SJCRH30 (cell line): ENCODE measurements at regions not wholly inside any gene's neighbourhood (a gene's known extent, or its start where the extent isn't known, plus 50 kb on each side); places are given as distances from the start of the nearest gene placed in this dataset.
A peak's percentile ranks its signal among the peaks of the same experiment; 100 is the strongest.

Experiments
- DNase-seq, 2 experiments: peaks; one replicate each; pipeline ENCODE4 v3.0.0-alpha.2; 2015 to 2020
- H3K27ac ChIP-seq: fragments of 250-450 bp; sonication (Bioruptor Pico); 2 replicates; pipeline ENCODE4 v1.5.1; 2020; ENCODE audit warnings: mild to moderate bottlenecking, moderate library complexity
- H3K27me3 ChIP-seq: fragments of 250-450 bp; sonication (Bioruptor Pico); 2 replicates; pipeline ENCODE4 v1.5.1; 2020; ENCODE audit warnings: mild to moderate bottlenecking, moderate library complexity
- H3K36me3 ChIP-seq: fragments of 250-450 bp; sonication (Bioruptor Pico); 2 replicates; pipeline ENCODE4 v1.5.1; 2020; ENCODE audit warnings: mild to moderate bottlenecking, moderate library complexity
- H3K4me1 ChIP-seq: fragments of 250-450 bp; sonication (Bioruptor Pico); 2 replicates; pipeline ENCODE4 v1.5.1; 2020; ENCODE audit warnings: mild to moderate bottlenecking, moderate library complexity
- H3K4me3 ChIP-seq: fragments of 250-450 bp; sonication (Bioruptor Pico); 2 replicates; pipeline ENCODE4 v1.5.1; 2020; ENCODE audit warnings: mild to moderate bottlenecking, moderate library complexity
- H3K9me3 ChIP-seq: fragments of 250-450 bp; sonication (Bioruptor Pico); replicated peaks from 2 replicates; pipeline ENCODE4 v1.5.1; 2020; ENCODE audit warnings: mild to moderate bottlenecking, moderate library complexity

DNA sequence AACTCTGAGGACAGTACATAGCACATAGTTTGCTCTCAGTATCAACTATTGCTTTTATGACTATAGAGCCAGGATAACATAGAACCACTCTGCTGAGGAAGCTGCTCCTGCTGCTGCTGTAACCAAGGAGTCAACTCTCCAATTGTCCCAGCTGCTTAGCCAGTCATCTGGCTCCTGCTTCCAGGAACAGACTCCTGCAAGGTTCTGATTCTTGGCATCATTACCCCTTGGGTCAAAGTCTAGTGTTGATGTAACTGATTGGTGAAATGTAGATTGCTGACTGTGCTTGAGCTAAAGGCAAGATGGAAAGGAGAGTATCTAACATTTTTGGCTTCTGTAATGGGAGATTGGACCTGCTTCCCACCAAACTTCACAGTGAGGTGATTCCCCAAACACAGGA is 261.9 kb upstream of the FSHR start:
- Histone ChIP-seq H3K4me1 (no peaks in the 10 kb centered on the region), H3K9me3 (no peaks in the 10 kb centered on the region), H3K27ac (no peak overlapping the region), H3K27me3 (no peaks in the 10 kb centered on the region; the same call in 1 of the 2 replicates), H3K36me3 (no peaks in the 10 kb centered on the region), H3K4me3 (no peak overlapping the region)
- no peak for DNase-seq

DNA sequence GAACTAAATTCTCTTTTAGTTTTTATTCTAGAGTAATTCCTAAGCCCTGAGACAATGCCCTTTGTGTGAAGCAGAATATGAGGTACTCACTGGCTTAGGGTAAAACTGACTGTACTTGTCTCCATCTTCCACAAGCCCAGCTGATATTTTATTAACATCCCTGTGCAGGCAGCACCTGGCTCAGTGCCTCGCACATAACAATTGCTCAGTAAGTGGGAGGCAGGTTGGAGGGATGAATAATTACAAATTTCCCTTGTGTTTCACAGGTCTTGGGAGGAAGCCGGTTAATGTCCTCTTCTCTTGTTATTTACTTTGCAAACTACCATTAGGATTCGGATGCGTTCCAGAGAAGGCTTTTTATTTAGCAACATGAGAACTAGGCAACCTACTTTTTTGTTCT is 249.8 kb upstream of the FSHR start:
- Histone ChIP-seq H3K4me3 (no peak overlapping the region), H3K36me3 (no peaks in the 10 kb centered on the region), H3K27ac (no peak overlapping the region), H3K4me1 (no peaks in the 10 kb centered on the region), H3K9me3 (0 out of 2 replicates have a peak, but pooled peaks cover 3% of the 10 kb centered on the region), H3K27me3 (peaks cover 5% of the 10 kb centered on the region; the same call in 1 of the 2 replicates)
- DNase-seq: no peak

DNA sequence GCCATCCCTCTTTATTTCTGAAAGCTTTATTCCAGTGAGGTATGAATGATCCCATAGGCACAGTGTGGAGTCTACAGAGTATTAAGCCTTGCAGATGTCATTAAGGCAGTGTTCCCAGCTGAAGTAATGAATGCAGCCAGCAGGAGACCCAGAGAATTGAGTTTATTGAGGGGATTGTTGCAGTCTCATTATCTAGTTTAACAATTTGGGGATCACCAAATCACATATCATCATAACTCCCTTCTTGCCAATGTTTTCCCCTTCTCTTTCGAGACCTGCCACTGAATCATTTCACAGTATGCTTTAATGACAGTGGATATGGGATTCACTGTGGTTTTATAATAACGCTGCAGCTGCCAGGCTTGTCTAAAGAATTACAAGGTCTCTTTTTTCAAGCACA is 249.3 kb upstream of the FSHR start:
- H3K27me3 ChIP-seq: peaks cover 10% of the 10 kb centered on the region; the same call in 1 of the 2 replicates
- DNase-seq: peak in 1 of 2 experiments; percentile 4
- H3K4me1 ChIP-seq: no peaks in the 10 kb centered on the region
- no peaks in the 10 kb centered on the region for H3K36me3 ChIP-seq
- H3K27ac ChIP-seq: no peak overlapping the region
- H3K9me3 ChIP-seq: 0 out of 2 replicates have a peak, but pooled peaks cover 3% of the 10 kb centered on the region
- H3K4me3 ChIP-seq: no peak overlapping the region

DNA sequence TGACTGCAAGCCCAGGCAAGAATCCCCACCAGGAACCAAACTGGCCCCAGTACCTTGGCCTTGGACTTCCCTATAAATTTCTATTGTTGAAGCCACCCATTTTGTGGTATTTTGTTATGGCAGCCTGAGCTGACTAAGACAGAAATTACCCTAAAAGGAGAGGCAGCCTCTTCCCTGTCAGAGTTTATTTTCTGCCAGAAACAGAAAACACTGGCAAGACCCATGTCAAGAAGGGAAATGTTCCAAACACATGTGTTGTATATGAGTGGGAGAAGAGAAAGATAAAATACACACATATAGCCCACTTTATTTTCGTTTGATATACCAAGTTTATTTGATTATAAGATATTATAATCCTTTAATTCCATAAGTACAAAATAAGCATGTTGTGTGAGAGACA is 225.1 kb upstream of the FSHR start:
- Histone ChIP-seq H3K4me3 (no peak overlapping the region), H3K27me3 (no peaks in the 10 kb centered on the region), H3K36me3 (no peaks in the 10 kb centered on the region), H3K9me3 (no peaks in the 10 kb centered on the region), H3K27ac (no peak overlapping the region), H3K4me1 (no peaks in the 10 kb centered on the region)
- DNase-seq: no peak

DNA sequence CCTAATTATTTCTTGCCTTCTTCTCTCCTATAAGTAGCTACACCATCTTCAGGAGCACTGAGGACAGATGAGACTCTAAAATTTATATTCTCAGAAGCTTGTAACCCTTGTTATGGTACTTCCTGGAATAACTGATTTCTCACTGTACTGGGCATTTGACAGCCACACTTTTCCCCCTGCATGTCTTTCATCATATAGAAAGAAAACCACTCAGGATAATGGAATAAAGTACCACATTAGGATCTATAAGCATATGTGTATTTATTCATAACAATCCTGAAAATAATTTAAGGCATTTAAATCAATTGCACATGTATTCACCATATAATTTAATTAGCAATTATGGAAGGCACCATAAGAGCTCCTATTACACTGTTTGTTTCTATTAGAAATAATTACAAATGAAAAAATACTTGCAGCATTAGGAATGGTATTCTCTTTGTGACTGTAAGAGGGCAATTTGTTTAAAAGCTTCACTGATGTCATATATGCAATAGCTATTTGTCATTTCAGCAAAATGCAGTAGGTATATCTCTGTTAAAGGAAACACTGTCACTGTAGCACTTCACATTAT is 216.9 kb upstream of the FSHR start:
- H3K9me3 ChIP-seq: no peaks in the 10 kb centered on the region
- no peaks in the 10 kb centered on the region for H3K27me3 ChIP-seq
- H3K27ac ChIP-seq: no peak overlapping the region
- no peaks in the 10 kb centered on the region for H3K36me3 ChIP-seq
- DNase-seq: no peak
- H3K4me3 ChIP-seq: no peak overlapping the region
- H3K4me1 ChIP-seq: no peaks in the 10 kb centered on the region

DNA sequence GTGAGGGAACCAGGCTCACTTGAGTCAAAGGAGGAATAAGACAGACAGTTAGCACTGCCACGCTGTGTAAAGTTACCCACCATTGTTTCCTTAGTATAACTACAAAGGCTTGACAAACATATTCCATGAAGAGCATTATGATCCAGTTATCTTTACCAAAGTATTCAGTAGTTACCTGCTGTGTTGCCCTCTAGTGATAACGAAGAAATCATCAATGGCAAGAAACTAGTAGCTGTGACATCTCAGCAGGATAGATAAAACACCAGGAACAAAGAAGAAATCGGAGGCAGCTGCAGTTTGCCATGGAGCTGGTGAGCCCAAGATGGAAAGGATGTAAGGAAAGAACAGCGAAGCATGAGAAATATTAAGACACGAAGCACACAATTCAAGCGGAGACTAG is 215.3 kb upstream of the FSHR start:
- H3K27me3 ChIP-seq: no peaks in the 10 kb centered on the region
- no peak overlapping the region for H3K27ac ChIP-seq
- no peaks in the 10 kb centered on the region for H3K9me3 ChIP-seq
- H3K36me3 ChIP-seq: no peaks in the 10 kb centered on the region
- DNase-seq: no peak
- H3K4me3 ChIP-seq: no peak overlapping the region
- no peaks in the 10 kb centered on the region for H3K4me1 ChIP-seq

DNA sequence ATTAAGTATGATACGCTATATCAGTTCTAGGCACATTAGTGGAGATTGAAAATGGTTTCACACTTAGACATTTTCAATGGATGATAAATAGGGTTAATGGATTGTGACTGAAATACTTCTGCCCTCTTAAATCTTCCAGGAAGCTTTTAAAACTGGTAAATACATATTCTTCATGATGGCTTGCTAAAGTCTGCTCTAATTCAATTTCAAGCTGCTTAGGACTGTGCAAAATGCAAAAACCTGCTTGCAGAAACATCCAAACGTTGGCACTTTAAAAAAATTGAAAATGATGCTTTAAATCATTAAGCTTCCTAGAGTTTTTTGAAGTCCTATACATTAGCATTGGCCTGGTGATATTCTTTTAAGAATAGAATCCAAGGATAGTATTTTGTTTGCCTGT is 214.8 kb upstream of the FSHR start:
- no peaks in the 10 kb centered on the region for H3K27me3 ChIP-seq
- no peak for DNase-seq
- H3K36me3 ChIP-seq: no peaks in the 10 kb centered on the region
- H3K4me1 ChIP-seq: no peaks in the 10 kb centered on the region
- H3K27ac ChIP-seq: no peak overlapping the region
- H3K4me3 ChIP-seq: no peak overlapping the region
- H3K9me3 ChIP-seq: no peaks in the 10 kb centered on the region

DNA sequence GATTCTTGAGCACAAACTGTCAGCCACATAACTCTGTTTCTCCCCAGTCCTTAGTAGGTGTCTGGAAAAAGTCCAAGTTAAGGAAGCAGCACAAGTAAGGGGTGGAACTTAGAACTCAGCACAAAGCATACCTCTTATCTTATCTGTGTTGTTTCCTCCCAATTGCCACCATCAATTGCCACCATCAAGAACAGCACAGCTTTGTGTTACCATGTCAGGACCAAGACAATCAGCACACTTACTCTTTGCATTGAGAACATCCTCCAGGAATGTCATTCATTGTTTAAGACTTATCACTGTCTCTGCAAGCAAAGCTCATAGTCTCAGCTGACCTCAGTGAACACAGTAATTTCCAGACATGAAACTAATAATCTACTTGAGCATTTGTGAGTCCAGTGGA is 212.7 kb upstream of the FSHR start:
- H3K4me1 ChIP-seq: no peaks in the 10 kb centered on the region
- no peaks in the 10 kb centered on the region for H3K27me3 ChIP-seq
- no peak overlapping the region for H3K27ac ChIP-seq
- no peak for DNase-seq
- H3K36me3 ChIP-seq: no peaks in the 10 kb centered on the region
- H3K9me3 ChIP-seq: no peaks in the 10 kb centered on the region
- no peak overlapping the region for H3K4me3 ChIP-seq

DNA sequence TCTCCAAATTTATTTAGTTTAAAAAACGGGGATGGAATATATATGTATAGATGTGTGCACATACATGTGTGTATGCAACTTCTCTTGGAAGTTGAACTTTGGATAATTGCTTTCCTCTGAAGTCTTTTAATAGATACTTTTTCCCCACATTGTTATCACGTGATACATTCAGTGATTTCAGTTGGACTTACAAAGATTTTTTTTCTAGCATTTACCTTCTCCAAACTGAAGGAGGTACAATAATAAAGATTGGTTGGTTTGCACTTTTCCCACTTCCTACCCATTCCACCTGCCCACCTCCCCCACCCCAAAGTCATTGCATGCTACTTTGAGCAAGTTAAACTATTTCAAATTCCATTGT is 206.1 kb upstream of the FSHR start:
- Histone ChIP-seq H3K27ac (peak overlapping the region; percentile 35), H3K36me3 (no peaks in the 10 kb centered on the region), H3K4me3 (no peak overlapping the region), H3K27me3 (no peaks in the 10 kb centered on the region), H3K9me3 (no peaks in the 10 kb centered on the region), H3K4me1 (peaks cover 13% of the 10 kb centered on the region)
- DNase-seq: no peak

DNA sequence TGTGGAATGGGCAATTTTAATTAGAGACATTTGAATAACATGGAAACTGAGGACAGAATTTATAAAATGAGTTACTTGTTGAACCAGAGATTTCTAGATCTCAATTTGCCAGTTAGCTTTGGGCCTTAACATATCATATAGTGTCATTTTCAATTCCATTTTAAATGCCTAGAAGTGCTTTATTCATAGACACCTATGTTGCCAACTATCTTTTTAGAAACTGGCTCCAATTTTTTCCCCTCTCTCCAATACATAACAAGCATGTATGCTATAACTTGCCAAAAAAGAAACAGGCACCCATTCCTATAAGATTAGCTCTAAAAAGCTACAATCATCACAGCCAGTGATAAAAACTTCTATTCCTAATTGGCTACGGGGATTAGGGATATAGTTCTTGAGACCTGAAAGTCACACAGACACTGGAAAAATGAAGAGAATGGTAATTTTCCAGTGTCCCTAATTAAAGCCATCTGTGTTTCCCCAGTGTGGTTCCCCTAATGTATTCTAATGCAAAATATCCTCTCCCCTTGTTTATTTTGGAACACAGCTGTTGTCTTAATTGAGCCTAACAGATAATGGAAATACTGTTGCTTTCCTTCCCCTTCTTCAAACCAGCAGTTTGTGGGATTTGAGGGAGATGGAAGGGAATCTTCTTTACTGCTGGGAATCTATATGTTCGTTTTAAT is 205.5 kb upstream of the FSHR start:
- DNase-seq: peak in 1 of 2 experiments; percentile 61
- peaks cover 13% of the 10 kb centered on the region for H3K4me1 ChIP-seq
- H3K27me3 ChIP-seq: no peaks in the 10 kb centered on the region
- no peaks in the 10 kb centered on the region for H3K36me3 ChIP-seq
- H3K27ac ChIP-seq: peak overlapping the region; percentile 35
- H3K4me3 ChIP-seq: no peak overlapping the region
- H3K9me3 ChIP-seq: no peaks in the 10 kb centered on the region

DNA sequence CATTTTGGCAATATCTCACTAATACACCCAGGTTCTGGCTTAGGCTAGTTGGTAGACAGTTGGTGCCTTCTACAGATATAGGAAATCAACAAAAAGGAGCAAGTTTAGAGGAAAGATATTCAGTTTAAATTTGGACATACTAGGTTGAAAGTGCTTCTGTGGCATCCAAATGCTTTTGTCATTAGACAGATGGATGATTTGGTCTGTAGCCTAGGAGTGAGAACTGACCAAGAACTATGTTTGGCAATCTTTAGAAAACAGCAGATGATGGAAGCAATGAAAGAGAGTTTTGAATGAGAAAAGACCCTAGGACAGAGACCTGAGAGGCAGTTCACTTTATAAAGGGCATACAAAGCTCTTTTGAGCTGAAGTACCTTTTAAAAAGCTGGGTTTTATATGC is 201.3 kb upstream of the FSHR start:
- DNase-seq: no peak
- Histone ChIP-seq H3K9me3 (no peaks in the 10 kb centered on the region), H3K4me1 (peaks cover 13% of the 10 kb centered on the region), H3K36me3 (no peaks in the 10 kb centered on the region), H3K27me3 (no peaks in the 10 kb centered on the region), H3K27ac (no peak overlapping the region), H3K4me3 (no peak overlapping the region)

DNA sequence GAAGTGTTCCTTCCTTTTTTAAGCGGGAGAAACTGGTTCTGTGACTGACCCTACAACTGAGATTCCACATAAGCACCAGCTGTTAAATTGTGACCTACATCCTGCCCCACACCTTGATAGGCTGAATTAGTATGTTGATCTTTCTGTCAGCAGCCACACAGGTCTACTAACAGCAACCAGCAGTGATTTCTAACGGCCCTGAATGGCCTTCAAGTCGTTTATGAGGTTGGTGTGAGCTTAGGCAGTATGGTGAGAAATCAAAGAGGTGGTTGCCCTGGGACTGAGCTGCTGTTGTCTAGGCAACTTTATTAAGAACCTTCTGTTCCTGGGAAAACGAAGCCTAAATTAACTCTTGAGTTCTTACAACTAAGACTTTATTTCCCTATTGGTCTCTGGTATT is 197.2 kb upstream of the FSHR start:
- Histone ChIP-seq H3K4me3 (no peak overlapping the region), H3K9me3 (no peaks in the 10 kb centered on the region), H3K4me1 (no peaks in the 10 kb centered on the region), H3K36me3 (no peaks in the 10 kb centered on the region), H3K27ac (no peak overlapping the region), H3K27me3 (no peaks in the 10 kb centered on the region)
- no peak for DNase-seq

DNA sequence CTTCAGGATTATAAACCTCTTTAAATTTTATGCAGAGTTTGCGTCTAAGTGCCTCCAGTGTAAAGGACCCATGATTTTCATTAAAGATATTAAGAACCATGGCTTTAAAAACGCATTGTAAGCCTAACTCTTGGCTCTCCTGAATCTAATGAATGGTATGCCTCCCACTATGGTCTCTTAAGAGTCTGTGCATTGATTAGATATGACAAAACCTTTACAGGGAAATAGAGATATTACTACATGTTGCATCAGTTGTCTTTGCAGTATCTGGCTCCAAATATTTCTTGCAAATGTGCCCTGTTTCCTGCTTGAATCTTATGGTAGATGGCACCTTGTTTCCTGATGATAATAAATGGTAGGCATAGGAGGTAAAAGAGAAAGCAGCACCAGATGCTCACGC is 189.3 kb upstream of the FSHR start:
- Histone ChIP-seq H3K4me1 (no peaks in the 10 kb centered on the region), H3K9me3 (no peaks in the 10 kb centered on the region), H3K27ac (no peak overlapping the region), H3K4me3 (no peak overlapping the region), H3K27me3 (no peaks in the 10 kb centered on the region), H3K36me3 (no peaks in the 10 kb centered on the region)
- DNase-seq: no peak

DNA sequence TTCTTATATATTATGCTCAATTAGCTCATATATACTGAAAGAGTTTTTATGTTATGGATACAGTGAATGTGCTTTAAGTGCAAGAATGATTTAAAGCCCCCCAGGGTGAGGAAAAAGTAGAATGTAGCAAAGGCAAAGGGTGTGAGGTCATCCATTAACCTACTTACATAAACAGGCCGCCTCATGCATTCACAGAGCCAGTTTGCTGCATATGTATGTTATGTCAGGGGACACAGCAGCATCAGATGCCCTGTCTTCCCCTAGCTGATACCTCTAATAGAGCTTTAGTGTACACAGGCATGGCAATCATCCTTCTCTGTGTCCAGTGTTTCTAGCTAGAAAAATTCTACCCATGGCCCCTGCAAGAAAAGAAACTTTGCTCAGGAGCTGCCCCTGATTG is 187.8 kb upstream of the FSHR start:
- Histone ChIP-seq H3K9me3 (no peaks in the 10 kb centered on the region), H3K4me3 (no peak overlapping the region), H3K4me1 (no peaks in the 10 kb centered on the region), H3K36me3 (no peaks in the 10 kb centered on the region), H3K27ac (no peak overlapping the region), H3K27me3 (no peaks in the 10 kb centered on the region)
- DNase-seq: no peak

DNA sequence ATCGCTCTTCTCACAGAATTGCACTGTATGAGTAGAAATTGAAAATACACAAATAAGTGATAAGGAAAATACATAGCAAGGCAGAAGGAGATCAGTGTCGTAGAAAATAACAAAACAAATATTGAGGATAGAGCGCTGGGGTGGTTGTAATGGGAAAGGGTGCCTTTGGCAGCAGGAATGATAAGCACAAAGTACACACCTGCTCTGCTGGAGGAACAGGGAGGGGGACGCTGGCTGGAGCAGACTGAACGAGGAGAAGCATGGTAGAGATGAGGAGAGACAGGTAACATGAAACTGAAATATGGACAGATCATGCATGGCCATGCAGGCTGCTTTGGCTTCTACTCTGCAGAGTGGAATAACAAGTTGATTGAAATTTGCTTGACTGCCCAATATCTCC is 181.2 kb upstream of the FSHR start:
- Histone ChIP-seq H3K9me3 (no peaks in the 10 kb centered on the region), H3K4me3 (no peak overlapping the region), H3K36me3 (no peaks in the 10 kb centered on the region), H3K4me1 (no peaks in the 10 kb centered on the region), H3K27me3 (no peaks in the 10 kb centered on the region), H3K27ac (no peak overlapping the region)
- DNase-seq: no peak

DNA sequence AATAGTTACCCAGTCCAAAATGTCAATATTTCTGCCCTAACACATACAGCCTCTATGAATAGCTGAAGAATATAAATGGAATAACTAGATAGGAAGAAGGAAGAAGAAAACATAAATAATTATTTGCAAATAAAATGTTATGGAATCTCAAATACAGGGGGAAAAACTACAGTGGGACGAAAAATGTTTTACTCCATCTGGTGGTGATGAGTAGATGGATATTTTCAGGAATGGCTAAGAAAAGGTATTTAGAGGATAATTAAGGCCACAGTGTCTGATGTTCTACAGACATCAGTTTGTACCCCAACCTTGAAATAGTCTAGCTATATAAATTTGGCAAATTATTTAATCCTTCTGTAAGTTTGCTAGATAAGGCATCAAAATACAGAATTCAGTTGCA is 178.1 kb upstream of the FSHR start:
- H3K9me3 ChIP-seq: no peaks in the 10 kb centered on the region
- no peak overlapping the region for H3K4me3 ChIP-seq
- no peaks in the 10 kb centered on the region for H3K4me1 ChIP-seq
- H3K27ac ChIP-seq: no peak overlapping the region
- no peaks in the 10 kb centered on the region for H3K36me3 ChIP-seq
- H3K27me3 ChIP-seq: no peaks in the 10 kb centered on the region
- DNase-seq: no peak
